Lung (tissue), 11 donors: ENCODE measurements at regions not wholly inside any gene's neighbourhood (a gene's known extent, or its start where the extent isn't known, plus 50 kb on each side); places are given as distances from the start of the nearest gene placed in this dataset.

Experiments used
- ATAC-seq: fragments of 200-7000 bp; cut with Tn5 transposase; one replicate; pipeline ENCODE4 v1.9.1; 2020; ENCODE audit warnings: moderate number of reproducible peaks; ENCODE audit not compliant: insufficient read depth, low FRiP score
- DNase-seq, 3 donors: peaks; one replicate each; pipeline ENCODE4 v3.0.0-alpha.2; 2013 to 2017
- H3K27ac ChIP-seq, 2 donors: one replicate each; pipeline ENCODE4 v1.5.1; 2013; ENCODE audit warnings: mild to moderate bottlenecking in 2 of 2, moderate library complexity in 2 of 2, control low read depth in 1 of 2, inconsistent platforms in 1 of 2, low read depth in 1 of 2, low read length in 1 of 2
- H3K27me3 ChIP-seq, 3 donors: one replicate each; pipeline ENCODE4 v1.5.1; 2013; ENCODE audit warnings: low read length in 2 of 3; ENCODE audit not compliant: control insufficient read depth in 3 of 3, insufficient read depth in 3 of 3
- H3K36me3 ChIP-seq, 4 donors: one replicate each; pipeline ENCODE4 v1.5.1; 2013; ENCODE audit warnings: low read length in 4 of 4, mild to moderate bottlenecking in 1 of 4, moderate library complexity in 1 of 4; ENCODE audit not compliant: control insufficient read depth in 4 of 4, insufficient read depth in 4 of 4
- H3K4me1 ChIP-seq, 5 donors: one replicate each; pipeline ENCODE4 v1.5.1; 2013; ENCODE audit warnings: low read length in 5 of 5, mild to moderate bottlenecking in 2 of 5, moderate library complexity in 1 of 5; ENCODE audit not compliant: control insufficient read depth in 5 of 5, insufficient read depth in 5 of 5
- H3K4me3 ChIP-seq: one replicate; pipeline ENCODE4 v1.5.1; 2013; ENCODE audit warnings: mild to moderate bottlenecking, control low read depth, moderate library complexity
- H3K9ac ChIP-seq, 2 donors: one replicate each; pipeline ENCODE4 v1.5.1; 2013; ENCODE audit warnings: low read length in 2 of 2, control low read depth in 1 of 2; ENCODE audit not compliant: insufficient read depth in 1 of 2
- H3K9me3 ChIP-seq, 4 donors: one replicate each; pipeline ENCODE4 v1.5.1; 2013; ENCODE audit warnings: low read length in 3 of 4, mild to moderate bottlenecking in 1 of 4, moderate library complexity in 1 of 4; ENCODE audit not compliant: control insufficient read depth in 4 of 4, insufficient read depth in 3 of 4
- CTCF ChIP-seq: IDR thresholded peaks from 2 replicates; pipeline ENCODE4 v1.5.1; 2012; ENCODE audit warnings: mild to moderate bottlenecking; ENCODE audit errors: control extremely low read depth, extremely low read depth
- WGBS, 2 donors: extraction: QIAGEN DNeasy Blood & Tissue Kit; methylation state at CpG; one replicate each; pipeline ENCODE4 v1.1.7; 2013; 5-methylcytosine and 5-hydroxymethylcytosine counted together
- donor health status: control.
- donor health status: control.
- donor health status: Bipolar disorder and iron deficiency.
- donor health status: healthy.
- donor health status: DM: yes; HTN: yes; CAD: no.

- H3K27ac ChIP-seq: no peak overlapping the region
- no peak for TF ChIP-seq CTCF
- no peaks in the 10 kb centered on the region for H3K27me3 ChIP-seq
- ATAC-seq (no peak), DNase-seq (no peak)
- H3K9ac ChIP-seq: no peak overlapping the region
- no peak overlapping the region for H3K4me3 ChIP-seq
- H3K9me3 ChIP-seq: peaks cover 0 to 2% (median 0%) of the 10 kb centered on the region in 4 donors
- WGBS, 2 donors: 35 to 77% methylated on average over 1 of the region's 1 CpG
- H3K4me1 ChIP-seq: peaks cover 0 to 24% (median 0%) of the 10 kb centered on the region in 5 donors
- no peaks in the 10 kb centered on the region for H3K36me3 ChIP-seq
These were observed 108.6 kb upstream of the MRPS22 start for GRCh38 chr3:139235192-139235591.

GRCh38 chr3:139236336-139236735, 107.5 kb upstream of the MRPS22 start:
- Histone ChIP-seq H3K27ac (no peak overlapping the region), H3K27me3 (peaks cover 0 to 3% (median 0%) of the 10 kb centered on the region in 3 donors), H3K9me3 (peaks cover 0 to 2% (median 0%) of the 10 kb centered on the region in 4 donors), H3K36me3 (no peaks in the 10 kb centered on the region), H3K4me1 (peaks cover 0 to 24% (median 0%) of the 10 kb centered on the region in 5 donors), H3K4me3 (no peak overlapping the region), H3K9ac (no peak overlapping the region)
- TF ChIP-seq CTCF: no peak
- WGBS, 2 donors: 81 to 84% methylated on average over 3 of the region's 3 CpGs
- ATAC-seq (no peak), DNase-seq (no peak)

GRCh38 chr3:139238281-139239030, 105.4 kb upstream of the MRPS22 start:
- no peak overlapping the region for H3K4me3 ChIP-seq
- peaks cover 0 to 2% (median 0%) of the 10 kb centered on the region in 4 donors for H3K9me3 ChIP-seq
- peaks cover 0 to 3% (median 0%) of the 10 kb centered on the region in 3 donors for H3K27me3 ChIP-seq
- H3K36me3 ChIP-seq: no peaks in the 10 kb centered on the region
- DNase-seq: no peak
- TF ChIP-seq CTCF: no peak
- 54 to 67% methylated on average over 12 of the region's 12 CpGs for WGBS, 2 donors
- H3K27ac ChIP-seq: no peak overlapping the region
- no peak overlapping the region for H3K9ac ChIP-seq
- H3K4me1 ChIP-seq: peaks cover 0 to 18% (median 0%) of the 10 kb centered on the region in 5 donors
- no peak for ATAC-seq
